Activated B cell treated with CpG ODN at 0.5 μM for 24 hours (primary cell): ENCODE measurements at regions not wholly inside any gene's neighbourhood (a gene's known extent, or its start where the extent isn't known, plus 50 kb on each side); places are given as distances from the start of the nearest gene placed in this dataset.
"Not testable (repeated sequence)": the region's sequence is repeated elsewhere in the genome, so short reads cannot be mapped to it uniquely, and the experiment has no call there.

Experiments used
- ATAC-seq: fragments of 200-7000 bp; cut with Tn5 transposase; one replicate; pipeline ENCODE4 v1.10.0; 2021; ENCODE audit warnings: low read depth, mild to moderate bottlenecking, moderate library complexity
- CTCF ChIA-PET: fragments of 350-600 bp; sonication (Branson Sonifier 250); formaldehyde crosslinking; loops from one replicate; lab custom pipeline; 2021; ENCODE audit warnings: antibody characterized with exemption; lab: Charles Lee
- POLR2A ChIA-PET: fragments of 350-600 bp; sonication (Branson Sonifier 250); formaldehyde crosslinking; loops from one replicate; lab custom pipeline; 2021; ENCODE audit warnings: antibody characterized with exemption; lab: Charles Lee
- DNase-seq: peaks from one replicate; pipeline ENCODE4 v3.0.0; 2022
- H3K27ac Mint-ChIP-seq: one replicate; pipeline ENCODE4 v1.8.0; 2020; ENCODE audit warnings: mixed read lengths
- H3K27me3 Mint-ChIP-seq: one replicate; pipeline ENCODE4 v1.8.0; 2021; ENCODE audit warnings: mixed read lengths
- H3K36me3 Mint-ChIP-seq: one replicate; pipeline ENCODE4 v1.8.0; 2021; ENCODE audit warnings: low read depth, mixed read lengths
- H3K4me1 Mint-ChIP-seq: one replicate; pipeline ENCODE4 v1.8.0; 2021; ENCODE audit warnings: mixed read lengths
- H3K4me3 Mint-ChIP-seq: one replicate; pipeline ENCODE4 v1.8.0; 2020; ENCODE audit warnings: mild to moderate bottlenecking, mixed read lengths
- H3K9me3 Mint-ChIP-seq: one replicate; pipeline ENCODE4 v1.8.0; 2020; ENCODE audit warnings: mixed read lengths
- intact Hi-C: fragments of 100-400 bp; cut with micrococcal nuclease; formaldehyde crosslinking; loops from one replicate; pipeline ENCODE4 v1.15.1; 2024
- TF ChIP-seq, protein P1 (sequence below): fragments of 200-600 bp; IDR thresholded peaks from one replicate; pipeline ENCODE4 v1.8.0; 2022; ENCODE audit warnings: antibody characterized with exemption, mild to moderate bottlenecking

DNA sequence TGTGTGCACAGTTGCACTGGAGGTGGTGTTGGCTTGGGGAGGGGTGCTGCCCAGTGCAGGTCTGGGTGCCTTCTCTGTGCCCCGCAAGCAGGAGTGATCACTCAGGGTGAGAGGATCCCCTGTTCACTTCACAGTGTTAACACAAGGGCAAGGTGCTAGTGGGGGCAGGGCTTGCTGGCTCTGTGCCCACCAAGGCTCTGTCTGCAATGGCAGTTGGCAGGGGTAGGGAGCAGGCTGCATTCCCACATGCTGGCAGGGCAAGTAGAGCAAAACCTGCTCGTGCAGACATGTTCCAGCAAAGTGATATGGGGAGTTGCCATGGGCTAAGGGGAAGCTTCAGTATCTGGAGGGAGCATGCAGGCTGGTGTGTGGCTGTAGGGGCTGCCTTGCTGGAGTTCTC is 428.0 kb downstream of the ZNF674 start:
- ChIA-PET POLR2A (no interaction called here), CTCF (no interaction called here)
- H3K4me1 Mint-ChIP-seq, result no peaks in the 10 kb centered on the region
- H3K36me3 Mint-ChIP-seq, result no peaks in the 10 kb centered on the region
- no peaks in the 10 kb centered on the region for H3K9me3 Mint-ChIP-seq
- intact Hi-C loops, result no loop called here
- no peak overlapping the region for H3K27ac Mint-ChIP-seq
- H3K4me3 Mint-ChIP-seq, result no peak overlapping the region
- TF ChIP-seq, protein P1, sequence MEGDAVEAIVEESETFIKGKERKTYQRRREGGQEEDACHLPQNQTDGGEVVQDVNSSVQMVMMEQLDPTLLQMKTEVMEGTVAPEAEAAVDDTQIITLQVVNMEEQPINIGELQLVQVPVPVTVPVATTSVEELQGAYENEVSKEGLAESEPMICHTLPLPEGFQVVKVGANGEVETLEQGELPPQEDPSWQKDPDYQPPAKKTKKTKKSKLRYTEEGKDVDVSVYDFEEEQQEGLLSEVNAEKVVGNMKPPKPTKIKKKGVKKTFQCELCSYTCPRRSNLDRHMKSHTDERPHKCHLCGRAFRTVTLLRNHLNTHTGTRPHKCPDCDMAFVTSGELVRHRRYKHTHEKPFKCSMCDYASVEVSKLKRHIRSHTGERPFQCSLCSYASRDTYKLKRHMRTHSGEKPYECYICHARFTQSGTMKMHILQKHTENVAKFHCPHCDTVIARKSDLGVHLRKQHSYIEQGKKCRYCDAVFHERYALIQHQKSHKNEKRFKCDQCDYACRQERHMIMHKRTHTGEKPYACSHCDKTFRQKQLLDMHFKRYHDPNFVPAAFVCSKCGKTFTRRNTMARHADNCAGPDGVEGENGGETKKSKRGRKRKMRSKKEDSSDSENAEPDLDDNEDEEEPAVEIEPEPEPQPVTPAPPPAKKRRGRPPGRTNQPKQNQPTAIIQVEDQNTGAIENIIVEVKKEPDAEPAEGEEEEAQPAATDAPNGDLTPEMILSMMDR, result no peak
- no peaks in the 10 kb centered on the region for H3K27me3 Mint-ChIP-seq
- ATAC-seq (no peak), DNase-seq (no peak)

- CTCF ChIA-PET, H3K27me3 Mint-ChIP-seq, H3K27ac Mint-ChIP-seq, H3K4me3 Mint-ChIP-seq, POLR2A ChIA-PET, ATAC-seq, H3K36me3 Mint-ChIP-seq, intact Hi-C loops, DNase-seq, H3K9me3 Mint-ChIP-seq, H3K4me1 Mint-ChIP-seq: not testable (repeated sequence)
Measured at GRCh38 chrX:46087310-46087709, 457.9 kb downstream of the ZNF674 start.

DNA sequence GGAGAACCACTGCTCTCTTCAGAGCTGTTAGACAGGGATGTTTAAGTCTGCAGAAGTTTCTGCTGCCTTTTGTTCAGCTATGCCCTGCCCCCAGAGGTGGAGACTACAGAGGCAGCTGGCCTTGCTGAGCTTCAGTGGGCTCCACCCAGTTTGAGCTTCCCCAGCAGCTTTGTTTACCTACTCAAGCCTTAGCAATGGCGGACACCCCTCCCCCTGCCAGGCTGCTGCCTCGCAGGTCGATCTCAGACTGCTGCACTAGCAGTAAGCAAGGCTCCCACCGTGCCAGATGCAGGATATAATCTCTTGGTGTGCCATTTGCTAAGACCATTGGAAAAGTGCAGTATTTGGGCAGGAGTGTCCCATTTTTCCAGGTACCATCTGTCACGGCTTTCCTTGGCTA is 465.1 kb downstream of the ZNF674 start:
- ATAC-seq, H3K27me3 Mint-ChIP-seq, H3K36me3 Mint-ChIP-seq, H3K27ac Mint-ChIP-seq, POLR2A ChIA-PET, CTCF ChIA-PET, DNase-seq, H3K4me1 Mint-ChIP-seq, intact Hi-C loops, H3K9me3 Mint-ChIP-seq, H3K4me3 Mint-ChIP-seq: not testable (repeated sequence)

- ChIA-PET POLR2A (no interaction called here), CTCF (no interaction called here)
- Mint-ChIP-seq H3K27ac (no peak overlapping the region), H3K9me3 (no peaks in the 10 kb centered on the region), H3K36me3 (no peaks in the 10 kb centered on the region), H3K4me1 (no peaks in the 10 kb centered on the region), H3K4me3 (no peak overlapping the region), H3K27me3 (no peaks in the 10 kb centered on the region)
- ATAC-seq (no peak), DNase-seq (no peak)
- TF ChIP-seq, protein P1, result no peak
- intact Hi-C loops, result no loop called here
Measured at GRCh38 chrX:46072791-46073190, 472.4 kb downstream of the ZNF674 start.

DNA sequence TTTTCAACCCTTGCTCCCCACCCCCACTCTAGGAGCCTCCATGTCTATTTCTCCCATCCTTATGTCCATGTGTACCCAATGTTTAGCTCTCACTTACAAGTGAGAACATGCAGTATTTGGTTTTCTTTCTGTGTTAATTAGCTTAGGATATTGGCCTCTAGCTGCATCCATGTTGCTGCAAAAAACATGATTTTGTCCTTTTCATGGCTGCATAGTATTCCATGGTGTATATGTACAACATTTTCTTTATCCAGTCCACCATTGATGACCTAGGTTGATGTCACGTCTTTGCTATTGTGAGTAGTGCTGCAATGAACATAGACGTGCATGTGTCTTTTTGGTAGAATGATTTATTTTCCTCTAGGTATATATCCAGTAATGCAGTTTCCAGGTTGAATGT is 472.8 kb downstream of the ZNF674 start:
- CTCF ChIA-PET, result no interaction called here
- no peak for DNase-seq
- intact Hi-C loops, result no loop called here
- TF ChIP-seq, protein P1, result no peak
- H3K36me3 Mint-ChIP-seq, result no peaks in the 10 kb centered on the region
- no peak for ATAC-seq
- POLR2A ChIA-PET, result no interaction called here
- H3K4me1 Mint-ChIP-seq, result no peaks in the 10 kb centered on the region
- no peak overlapping the region for H3K4me3 Mint-ChIP-seq
- no peak overlapping the region for H3K27ac Mint-ChIP-seq
- H3K9me3 Mint-ChIP-seq, result no peaks in the 10 kb centered on the region
- no peaks in the 10 kb centered on the region for H3K27me3 Mint-ChIP-seq

DNA sequence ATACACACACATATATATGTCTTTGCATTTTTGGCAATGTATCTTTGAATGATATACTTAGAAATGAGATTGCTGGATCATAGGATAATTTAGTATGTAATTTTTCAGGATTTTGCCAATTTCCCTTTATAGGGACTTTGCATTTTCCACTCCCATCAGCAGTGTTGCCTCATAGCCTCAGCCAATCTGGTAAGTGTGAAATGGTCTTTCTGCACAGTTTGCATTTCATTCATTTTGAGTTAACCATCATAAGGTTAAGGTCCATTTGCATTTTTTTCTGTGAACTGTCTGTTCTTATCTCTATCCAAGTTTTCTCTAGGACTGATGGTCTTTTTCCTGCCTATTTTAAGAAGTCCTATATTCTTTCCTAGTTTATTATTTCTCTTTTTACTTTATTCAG is 474.8 kb downstream of the ZNF674 start:
- no peak overlapping the region for H3K4me3 Mint-ChIP-seq
- ATAC-seq (no peak), DNase-seq (no peak)
- H3K9me3 Mint-ChIP-seq, result no peaks in the 10 kb centered on the region
- H3K27ac Mint-ChIP-seq, result no peak overlapping the region
- TF ChIP-seq, protein P1, result no peak
- ChIA-PET CTCF (no interaction called here), POLR2A (no interaction called here)
- intact Hi-C loops, result no loop called here
- no peaks in the 10 kb centered on the region for H3K27me3 Mint-ChIP-seq
- no peaks in the 10 kb centered on the region for H3K4me1 Mint-ChIP-seq
- H3K36me3 Mint-ChIP-seq, result no peaks in the 10 kb centered on the region
